Common myeloid progenitor, CD34-positive (primary cell): ENCODE measurements at regions not wholly inside any gene's neighbourhood (a gene's known extent, or its start where the extent isn't known, plus 50 kb on each side); places are given as distances from the start of the nearest gene placed in this dataset.
"Not testable (repeated sequence)": the region's sequence is repeated elsewhere in the genome, so short reads cannot be mapped to it uniquely, and the experiment has no call there.

ENCODE experiments used
- CTCF ChIA-PET: fragments of 350-600 bp; sonication (Branson Sonifier 250); formaldehyde crosslinking; loops from one replicate; lab custom pipeline; 2021; ENCODE audit warnings: antibody characterized with exemption; lab: Charles Lee
- POLR2A ChIA-PET: fragments of 350-600 bp; sonication (Branson Sonifier 250); formaldehyde crosslinking; loops from one replicate; lab custom pipeline; 2021; ENCODE audit warnings: antibody characterized with exemption; lab: Charles Lee
- DNase-seq, 3 donors: peaks; one replicate each; pipeline versions ENCODE4 v3.0.0 to v3.0.0-alpha.2; 2013
- H3K27ac ChIP-seq, 2 experiments: 1 replicate in 1 of 2; 2 replicates in 1 of 2; pipeline ENCODE4 v1.7.0; 2013; ENCODE audit warnings: inconsistent platforms in 2 of 2, low read length in 2 of 2, mild to moderate bottlenecking in 2 of 2, low read depth in 1 of 2, moderate library complexity in 1 of 2; ENCODE audit not compliant: severe bottlenecking in 2 of 2, insufficient read depth in 1 of 2, poor library complexity in 1 of 2
- H3K27me3 ChIP-seq, 5 experiments: replicated peaks in 2 of 5; 1 replicate in 3 of 5; 2 replicates in 2 of 5; pipeline versions ENCODE4 v1.6.1 to v1.7.0; 2013; ENCODE audit warnings: low read length in 4 of 5, mild to moderate bottlenecking in 2 of 5, moderate library complexity in 2 of 5, inconsistent platforms in 1 of 5; ENCODE audit not compliant: insufficient read depth in 5 of 5, control insufficient read depth in 4 of 5
- H3K36me3 ChIP-seq, 4 experiments: 1 replicate in 2 of 4; 2 replicates in 2 of 4; pipeline versions ENCODE4 v1.6.1 to v1.7.0; 2013; ENCODE audit warnings: low read length in 3 of 4, control low read depth in 1 of 4, mild to moderate bottlenecking in 1 of 4; ENCODE audit not compliant: control insufficient read depth in 4 of 4, insufficient read depth in 4 of 4
- H3K4me1 ChIP-seq, 4 experiments: 1 replicate in 3 of 4; 2 replicates in 1 of 4; pipeline versions ENCODE4 v1.6.1 to v1.7.1; 2013; ENCODE audit warnings: low read length in 3 of 4, mild to moderate bottlenecking in 3 of 4, control low read depth in 1 of 4, inconsistent platforms in 1 of 4, moderate library complexity in 1 of 4; ENCODE audit not compliant: control insufficient read depth in 4 of 4, insufficient read depth in 4 of 4; ENCODE audit errors: control extremely low read depth in 1 of 4
- H3K4me3 ChIP-seq, 7 experiments: 1 replicate in 4 of 7; 2 replicates in 3 of 7; pipeline versions ENCODE4 v1.5.1 to v1.7.0; 2013; ENCODE audit warnings: mild to moderate bottlenecking in 7 of 7, low read length in 6 of 7, moderate library complexity in 6 of 7, inconsistent platforms in 2 of 7, low read depth in 2 of 7, control low read depth in 1 of 7; ENCODE audit not compliant: insufficient read depth in 4 of 7, control insufficient read depth in 1 of 7; ENCODE audit errors: extremely low read depth in 1 of 7
- H3K9me3 ChIP-seq, 5 experiments: 1 replicate in 4 of 5; 2 replicates in 1 of 5; pipeline versions ENCODE4 v1.6.1 to v1.7.1; 2013; ENCODE audit warnings: low read length in 4 of 5, mild to moderate bottlenecking in 2 of 5, inconsistent platforms in 1 of 5, low read depth in 1 of 5, moderate library complexity in 1 of 5; ENCODE audit not compliant: control insufficient read depth in 4 of 5, insufficient read depth in 2 of 5; ENCODE audit errors: control extremely low read depth in 1 of 5
- WGBS: methylation state at CpG from one replicate; pipeline ENCODE4 v1.1.5; 2013; ENCODE audit not compliant: insufficient coverage; 5-methylcytosine and 5-hydroxymethylcytosine counted together

GRCh38 chr18:15164446-15164845, 416.5 kb downstream of the ANKRD30B start:
- H3K36me3 ChIP-seq, DNase-seq, H3K9me3 ChIP-seq, H3K27ac ChIP-seq, H3K4me1 ChIP-seq, H3K4me3 ChIP-seq, H3K27me3 ChIP-seq, POLR2A ChIA-PET, CTCF ChIA-PET: not testable (repeated sequence)
- 69% methylated on average over 1 of the region's 1 CpG for WGBS

- 24% methylated on average over 29 of the region's 30 CpGs for WGBS
- ChIA-PET POLR2A (no interaction called here), CTCF (no interaction called here)
- Histone ChIP-seq H3K27me3 (peaks cover 0 to 2% (median 0%) of the 10 kb centered on the region in 5 experiments), H3K4me1 (no peaks in the 10 kb centered on the region), H3K27ac (no peak overlapping the region), H3K36me3 (no peaks in the 10 kb centered on the region), H3K4me3 (no peak overlapping the region), H3K9me3 (no peaks in the 10 kb centered on the region)
- DNase-seq: peak in 1 of 3 donors; percentile 0
Measured at GRCh38 chr18:15165048-15165447, 417.1 kb downstream of the ANKRD30B start.

- 59% methylated on average over 2 of the region's 2 CpGs for WGBS
- H3K36me3 ChIP-seq, DNase-seq, H3K4me1 ChIP-seq, H3K9me3 ChIP-seq, H3K4me3 ChIP-seq, POLR2A ChIA-PET, CTCF ChIA-PET, H3K27ac ChIP-seq: not testable (repeated sequence)
- peaks cover 0 to 12% (median 0%) of the 10 kb centered on the region in 5 experiments for H3K27me3 ChIP-seq
Measured at GRCh38 chr18:15193028-15193427, 445.1 kb downstream of the ANKRD30B start.

- H3K4me1 ChIP-seq, DNase-seq, H3K27ac ChIP-seq, POLR2A ChIA-PET, H3K9me3 ChIP-seq, CTCF ChIA-PET, H3K36me3 ChIP-seq, H3K4me3 ChIP-seq: not testable (repeated sequence)
- peaks cover 0 to 19% (median 2%) of the 10 kb centered on the region in 5 experiments for H3K27me3 ChIP-seq
- 45% methylated on average over 3 of the region's 3 CpGs for WGBS
Measured at GRCh38 chr18:15193813-15194212, 445.8 kb downstream of the ANKRD30B start.

GRCh38 chr18:15197338-15198115, 449.6 kb downstream of the ANKRD30B start:
- H3K27ac ChIP-seq, H3K4me3 ChIP-seq, CTCF ChIA-PET: not testable (repeated sequence)

GRCh38 chr18:15198116-15198389, 450.1 kb downstream of the ANKRD30B start:
- H3K36me3 ChIP-seq: no peaks in the 10 kb centered on the region
- WGBS: 8% methylated on average over 30 of the region's 30 CpGs

More at GRCh38 chr18:15197338-15198115, 449.6 kb downstream of the ANKRD30B start:
- H3K4me1 ChIP-seq, DNase-seq, POLR2A ChIA-PET, H3K36me3 ChIP-seq, H3K9me3 ChIP-seq: not testable (repeated sequence)
- H3K27me3 ChIP-seq: peaks cover 0 to 22% (median 2%) of the 10 kb centered on the region in 5 experiments
- WGBS: 7% methylated on average over 42 of the region's 58 CpGs

More at GRCh38 chr18:15198116-15198389, 450.1 kb downstream of the ANKRD30B start:
- CTCF ChIA-PET: no interaction called here
- no peak for DNase-seq
- peaks cover 0 to 22% (median 2%) of the 10 kb centered on the region in 5 experiments for H3K27me3 ChIP-seq
- no peak overlapping the region for H3K27ac ChIP-seq
- no peaks in the 10 kb centered on the region for H3K4me1 ChIP-seq
- no peak overlapping the region for H3K4me3 ChIP-seq
- no peaks in the 10 kb centered on the region for H3K9me3 ChIP-seq
- POLR2A ChIA-PET: no interaction called here
